Activated CD4-positive, alpha-beta T cell treated with anti-CD3 and anti-CD28 coated beads for 4 hours (primary cell): ENCODE measurements at regions not wholly inside any gene's neighbourhood (a gene's known extent, or its start where the extent isn't known, plus 50 kb on each side); places are given as distances from the start of the nearest gene placed in this dataset.

Experiments
- DNase-seq, 2 donors: peaks; one replicate each; pipeline ENCODE4 v3.0.0-alpha.2; 2020

GRCh38 chr2:123077101-123077500 lies 948.0 kb upstream of the CNTNAP5 start:
- no peak for DNase-seq

DNA sequence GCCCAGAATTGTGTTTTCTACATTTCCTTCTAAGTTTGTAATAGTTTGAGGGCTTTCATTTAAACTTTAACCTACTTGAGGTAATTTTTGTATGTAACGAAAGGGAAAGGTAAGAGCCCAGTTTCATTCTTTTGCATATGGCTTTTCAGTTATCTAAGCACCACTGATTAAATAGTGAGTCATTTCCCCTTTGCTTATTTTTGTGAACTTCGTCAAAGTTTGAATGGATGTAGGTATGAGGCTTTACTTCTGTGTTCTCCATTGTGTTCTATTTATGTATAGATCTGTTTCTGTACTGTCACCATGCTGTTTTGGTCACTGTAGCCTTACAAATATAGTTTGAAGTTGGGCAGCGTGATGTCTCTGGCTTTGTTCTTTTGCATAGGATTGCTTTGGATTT lies 944.8 kb upstream of the CNTNAP5 start:
- DNase-seq: no peak

DNA sequence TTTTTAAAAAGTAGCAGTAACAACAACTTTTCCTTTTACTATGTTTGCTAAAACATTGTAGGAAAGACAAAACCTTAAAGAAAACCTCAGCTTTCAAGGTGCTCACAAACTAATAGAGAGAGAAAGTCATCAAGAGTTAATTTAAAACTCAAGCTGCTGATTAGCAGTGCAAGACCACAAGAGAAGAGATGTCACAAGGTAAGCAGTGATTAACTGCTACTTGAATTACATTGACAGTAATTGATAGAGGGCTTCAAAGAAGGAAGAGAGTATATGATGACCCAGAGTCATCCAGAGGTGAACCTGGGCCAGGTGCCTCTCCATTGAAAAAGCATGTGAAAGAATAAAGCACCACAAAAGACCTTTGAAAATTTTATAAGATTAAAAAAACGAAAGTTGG lies 939.6 kb upstream of the CNTNAP5 start:
- DNase-seq: no peak

DNA sequence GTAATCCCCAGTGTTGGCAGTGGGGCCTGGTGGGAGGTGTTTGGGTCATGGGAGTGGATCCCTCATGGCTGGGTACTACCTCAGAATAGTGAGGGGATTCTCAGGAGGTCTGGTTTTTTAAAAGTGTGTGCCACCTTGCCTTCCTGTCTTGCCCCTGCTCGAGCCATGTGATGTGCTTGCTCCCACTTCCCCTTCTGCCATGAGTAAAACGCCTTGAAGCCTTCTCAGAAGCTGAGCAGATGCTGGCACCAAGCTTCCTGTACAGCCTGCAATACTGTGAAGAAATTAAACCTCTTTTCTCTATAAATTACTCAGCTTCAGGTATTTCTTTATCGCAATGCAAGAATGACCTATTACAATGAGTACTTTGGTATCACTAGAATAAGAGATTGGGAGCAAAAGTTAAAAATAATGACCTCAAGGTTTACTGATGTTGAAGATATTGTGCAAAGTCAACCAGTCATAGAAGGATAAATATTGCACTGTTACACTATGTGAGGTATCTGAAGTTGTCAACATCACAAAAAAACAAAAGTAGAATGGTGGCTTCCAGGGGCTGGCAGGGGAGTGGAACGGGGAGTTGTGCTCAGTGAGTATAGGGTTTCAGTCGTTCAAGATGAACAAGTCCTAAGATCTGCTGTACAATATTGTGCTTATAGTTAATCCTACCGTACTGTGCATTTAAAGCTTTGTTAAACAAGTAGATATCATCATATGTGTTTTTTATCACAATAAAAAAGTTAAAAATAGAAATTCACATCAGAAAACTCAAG lies 938.3 kb upstream of the CNTNAP5 start:
- no peak for DNase-seq

DNA sequence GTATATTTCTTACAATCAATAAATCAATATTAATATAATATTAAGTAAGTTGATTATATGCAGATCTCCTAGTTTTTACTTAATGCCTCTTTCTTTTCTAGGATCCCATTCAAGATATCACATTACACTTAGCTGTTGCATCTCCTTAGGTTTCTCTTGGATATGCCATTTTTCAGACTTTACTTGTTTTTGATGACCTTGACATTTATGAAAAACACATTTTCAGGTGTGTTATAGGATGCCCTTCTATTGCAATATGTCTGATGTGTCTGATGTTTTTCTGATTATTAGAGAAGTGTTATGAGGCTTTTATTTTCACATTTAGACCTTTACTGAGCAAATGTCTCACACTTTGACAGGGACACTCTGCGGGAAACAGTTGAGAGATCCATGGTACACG lies 933.6 kb upstream of the CNTNAP5 start:
- DNase-seq: no peak

DNA sequence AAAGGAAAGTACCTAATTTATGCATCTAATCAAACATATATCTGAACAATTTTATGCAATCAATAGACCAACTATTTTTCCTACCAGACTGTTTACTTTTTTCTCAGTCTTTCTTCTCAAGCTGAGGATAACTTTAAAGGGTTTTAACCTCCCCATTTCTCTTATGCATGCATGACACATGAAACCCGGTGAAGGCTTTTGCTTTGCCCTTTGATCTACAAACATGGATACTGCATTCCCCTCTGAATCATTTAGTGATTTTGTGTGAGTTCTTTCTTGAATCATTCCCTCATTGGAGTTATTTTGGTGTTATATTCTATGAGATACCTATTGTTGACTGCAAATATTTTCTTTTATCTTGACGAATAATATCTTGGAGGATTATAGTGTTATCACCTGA lies 931.9 kb upstream of the CNTNAP5 start:
- DNase-seq: no peak

DNA sequence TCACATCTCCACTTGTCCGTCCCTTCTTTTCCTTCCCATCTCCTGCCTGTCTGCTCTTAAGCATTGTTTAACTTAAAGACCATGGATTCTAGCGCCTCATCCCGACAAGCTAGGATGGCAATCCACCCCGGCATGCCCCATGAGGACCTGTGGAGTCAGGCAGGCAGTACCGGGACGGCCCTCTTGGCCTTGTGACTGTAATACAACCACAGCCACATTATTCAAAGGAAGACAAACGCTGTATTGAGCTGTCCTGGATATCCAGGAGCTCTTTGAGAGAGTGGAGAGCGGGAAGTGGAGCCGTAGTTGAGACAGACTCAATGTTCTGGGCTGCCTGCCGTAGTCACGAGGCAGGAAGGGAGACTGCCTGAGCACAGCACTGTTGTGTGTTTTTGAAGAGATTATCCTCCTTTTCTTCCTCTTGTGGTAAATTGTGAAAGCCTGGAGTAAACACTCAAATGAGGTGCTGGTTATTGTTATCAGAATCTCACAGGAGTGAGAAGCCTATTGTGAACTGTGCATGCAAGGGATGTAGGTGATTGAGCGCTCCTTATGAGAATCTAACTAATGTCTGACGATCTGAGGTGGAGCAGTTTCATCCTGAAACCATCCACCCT lies 929.8 kb upstream of the CNTNAP5 start:
- DNase-seq: no peak

GRCh38 chr2:123098619-123099018 lies 926.5 kb upstream of the CNTNAP5 start:
- DNase-seq: no peak

- no peak for DNase-seq
Measured at GRCh38 chr2:123101434-123101833, 923.7 kb upstream of the CNTNAP5 start.

GRCh38 chr2:123103902-123104301 lies 921.2 kb upstream of the CNTNAP5 start:
- no peak for DNase-seq

DNA sequence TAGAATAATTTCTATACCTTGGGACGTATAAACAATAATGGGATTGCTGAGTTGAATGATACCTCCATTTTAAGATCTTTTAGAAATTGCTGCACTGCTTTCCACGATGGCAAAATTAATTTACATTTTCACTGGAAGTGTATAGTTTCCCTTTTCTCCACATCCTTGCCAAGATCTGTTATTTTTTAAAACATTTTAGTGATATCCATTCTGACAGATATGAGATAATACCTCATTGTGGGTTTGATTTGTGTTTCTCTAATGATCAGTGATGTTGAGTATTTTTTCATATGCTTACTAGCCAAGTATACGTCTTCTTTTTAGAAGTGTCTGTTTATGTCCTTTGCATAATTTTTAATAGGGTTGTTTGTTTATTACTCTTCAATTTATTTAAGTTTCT lies 908.5 kb upstream of the CNTNAP5 start:
- no peak for DNase-seq

GRCh38 chr2:123127236-123127635 lies 897.9 kb upstream of the CNTNAP5 start:
- no peak for DNase-seq

GRCh38 chr2:123128951-123129350 lies 896.1 kb upstream of the CNTNAP5 start:
- DNase-seq: no peak

DNA sequence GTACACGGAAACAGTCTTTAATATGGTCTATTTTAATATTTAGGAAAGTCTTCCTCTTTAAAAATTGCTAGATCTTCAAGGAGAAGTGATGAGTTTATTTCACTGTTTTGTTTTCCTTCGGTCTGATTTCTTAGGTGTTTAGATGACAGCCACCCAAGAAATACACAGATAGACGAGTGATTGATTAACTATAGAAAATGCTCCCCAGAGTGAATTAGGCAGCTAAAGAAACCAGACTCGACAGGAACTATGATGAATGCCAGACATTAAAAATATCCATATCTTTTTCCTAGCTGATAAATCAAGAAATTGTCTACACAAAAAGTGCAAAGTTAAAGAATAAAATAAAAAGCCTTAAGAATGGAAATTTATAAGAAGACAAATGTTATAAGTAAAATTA lies 888.7 kb upstream of the CNTNAP5 start:
- no peak for DNase-seq

GRCh38 chr2:123144082-123144481 lies 881.0 kb upstream of the CNTNAP5 start:
- no peak for DNase-seq

DNA sequence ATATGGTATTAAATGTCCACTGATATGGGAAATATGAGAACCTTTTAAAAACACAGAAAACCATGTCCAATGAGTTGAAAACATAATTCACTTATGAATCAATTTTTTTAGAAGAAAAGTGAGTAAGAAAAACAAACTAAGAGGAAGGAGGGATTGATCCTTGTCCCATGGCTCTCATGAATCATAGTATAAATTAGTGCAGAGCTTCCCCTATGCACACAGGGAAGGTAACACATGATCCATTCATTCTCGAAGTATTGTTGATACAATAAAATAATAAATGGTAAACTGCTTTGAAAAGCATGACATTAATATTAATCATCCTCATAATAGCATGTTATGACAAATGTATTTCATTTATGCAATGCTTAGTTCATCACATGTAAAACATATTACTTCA lies 872.0 kb upstream of the CNTNAP5 start:
- no peak for DNase-seq

DNA sequence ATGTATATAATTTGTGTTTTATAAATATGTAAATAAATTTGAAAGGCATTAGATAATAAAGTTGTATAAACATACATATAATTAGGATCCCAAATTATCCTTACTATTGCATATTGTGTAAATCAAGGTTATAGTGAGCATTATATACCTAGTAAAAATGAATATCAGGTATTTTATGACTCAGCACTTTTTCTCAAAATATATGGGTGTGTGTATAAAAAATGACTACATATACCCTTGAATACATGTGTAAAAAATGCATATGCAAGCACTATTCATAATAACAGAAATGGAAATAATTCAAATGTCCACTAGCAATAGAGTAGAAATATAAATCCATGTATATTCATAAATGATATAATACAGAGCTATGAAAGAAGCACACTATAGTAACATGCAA lies 870.9 kb upstream of the CNTNAP5 start:
- no peak for DNase-seq

GRCh38 chr2:123157016-123157415 lies 868.1 kb upstream of the CNTNAP5 start:
- no peak for DNase-seq

- no peak for DNase-seq
Measured at GRCh38 chr2:123162400-123163016, 862.6 kb upstream of the CNTNAP5 start.

GRCh38 chr2:123163398-123163797 lies 861.7 kb upstream of the CNTNAP5 start:
- no peak for DNase-seq

DNA sequence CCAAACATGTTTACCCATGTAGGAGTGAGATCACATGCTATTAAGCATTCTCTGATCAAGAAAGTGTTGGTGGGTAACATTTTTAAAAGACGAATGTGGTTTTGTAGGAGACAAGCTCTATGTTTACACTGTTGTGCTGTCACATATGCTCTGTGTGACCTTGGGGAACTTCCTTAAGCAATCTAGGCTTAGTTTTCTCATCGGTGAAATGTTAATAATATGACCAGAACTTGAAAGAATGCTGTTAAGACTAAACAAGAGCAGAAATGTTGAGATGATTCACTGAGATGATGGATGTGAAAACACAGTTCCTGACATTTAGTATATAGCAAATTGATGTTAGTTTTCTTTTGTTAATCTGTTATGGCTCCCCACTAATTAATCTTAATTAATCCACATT lies 860.9 kb upstream of the CNTNAP5 start:
- DNase-seq: no peak

- DNase-seq: no peak
Measured at GRCh38 chr2:123165616-123166015, 859.5 kb upstream of the CNTNAP5 start.

GRCh38 chr2:123179526-123179925 lies 845.6 kb upstream of the CNTNAP5 start:
- DNase-seq: no peak

- no peak for DNase-seq
Measured at GRCh38 chr2:123195957-123196356, 829.1 kb upstream of the CNTNAP5 start.
